Liver (tissue), 8 donors: ENCODE measurements at regions not wholly inside any gene's neighbourhood (a gene's known extent, or its start where the extent isn't known, plus 50 kb on each side); places are given as distances from the start of the nearest gene placed in this dataset.

ENCODE experiments used
- DNase-seq: peaks from one replicate; pipeline ENCODE4 v3.0.0-alpha.2; 2017; ENCODE audit warnings: low spot score
- H3K27ac ChIP-seq, 2 donors: one replicate each; pipeline ENCODE4 v1.7.0; 2013; ENCODE audit warnings: inconsistent platforms in 2 of 2, low read length in 2 of 2, control low read depth in 1 of 2, low read depth in 1 of 2, mild to moderate bottlenecking in 1 of 2
- H3K27me3 ChIP-seq, 4 donors: one replicate each; pipeline versions ENCODE4 v1.6.1 to v1.7.0; 2013; ENCODE audit warnings: low read length in 3 of 4, inconsistent platforms in 1 of 4, mild to moderate bottlenecking in 1 of 4, moderate library complexity in 1 of 4; ENCODE audit not compliant: control insufficient read depth in 4 of 4, insufficient read depth in 4 of 4
- H3K36me3 ChIP-seq, 4 donors: one replicate each; pipeline versions ENCODE4 v1.6.1 to v1.7.0; 2013; ENCODE audit warnings: low read length in 3 of 4, mild to moderate bottlenecking in 3 of 4, low read depth in 1 of 4, moderate library complexity in 1 of 4; ENCODE audit not compliant: control insufficient read depth in 4 of 4, insufficient read depth in 3 of 4
- H3K4me1 ChIP-seq, 4 donors: one replicate each; pipeline versions ENCODE4 v1.6.1 to v1.7.0; 2013; ENCODE audit warnings: low read length in 3 of 4, mild to moderate bottlenecking in 3 of 4, moderate library complexity in 1 of 4; ENCODE audit not compliant: control insufficient read depth in 4 of 4, insufficient read depth in 4 of 4
- H3K4me3 ChIP-seq, 3 donors: one replicate each; pipeline versions ENCODE4 v1.6.1 to v1.7.0; 2013; ENCODE audit warnings: low read length in 3 of 3, control low read depth in 1 of 3, low read depth in 1 of 3, mild to moderate bottlenecking in 1 of 3
- H3K9ac ChIP-seq, 2 donors: one replicate each; pipeline ENCODE4 v1.7.0; 2013; ENCODE audit warnings: low read length in 2 of 2, mild to moderate bottlenecking in 2 of 2, moderate library complexity in 2 of 2, control low read depth in 1 of 2, low read depth in 1 of 2
- H3K9me3 ChIP-seq, 4 donors: one replicate each; pipeline versions ENCODE4 v1.6.1 to v1.7.0; 2013; ENCODE audit warnings: low read length in 3 of 4; ENCODE audit not compliant: control insufficient read depth in 4 of 4
- CTCF ChIP-seq: fragments of 150-350 bp; IDR thresholded peaks from 2 replicates; pipeline ENCODE4 v1.5.1; 2017; ENCODE audit warnings: improper control_type of control experiment, low read depth, low read length; ENCODE audit not compliant: missing input control
- EGR1 ChIP-seq, 2 donors: IDR thresholded peaks; 2 replicates each; pipeline ENCODE4 v1.6.1; 2016 to 2018; ENCODE audit warnings: antibody characterized with exemption in 2 of 2, low read depth in 2 of 2
- FOXA1 ChIP-seq: IDR thresholded peaks from 2 replicates; pipeline ENCODE4 v1.6.1; 2016; ENCODE audit warnings: antibody characterized with exemption
- GABPA ChIP-seq, 2 donors: IDR thresholded peaks in 1 of 2; conservative IDR thresholded peaks in 1 of 2; 2 replicates each; pipeline ENCODE4 v1.6.1; 2016; ENCODE audit warnings: antibody characterized with exemption in 2 of 2, mild to moderate bottlenecking in 1 of 2, moderate library complexity in 1 of 2
- HNF4A ChIP-seq, 2 donors: conservative IDR thresholded peaks; 2 replicates each; pipeline ENCODE4 v1.6.1; 2016; ENCODE audit warnings: antibody characterized with exemption in 2 of 2, mild to moderate bottlenecking in 2 of 2
- HNF4G ChIP-seq: IDR thresholded peaks from 2 replicates; pipeline ENCODE4 v1.6.1; 2016; ENCODE audit warnings: antibody characterized with exemption
- JUND ChIP-seq, 2 donors: IDR thresholded peaks; 2 replicates each; pipeline ENCODE4 v1.6.1; 2016; ENCODE audit warnings: antibody characterized with exemption in 2 of 2
- NR2F2 ChIP-seq: IDR thresholded peaks from 2 replicates; pipeline ENCODE4 v1.6.1; 2016; ENCODE audit warnings: antibody characterized with exemption
- RAD21 ChIP-seq, 2 donors: IDR thresholded peaks; 2 replicates each; pipeline ENCODE4 v1.6.1; 2016; ENCODE audit warnings: antibody characterized with exemption in 2 of 2, mild to moderate bottlenecking in 2 of 2
- REST ChIP-seq: IDR thresholded peaks from 2 replicates; pipeline ENCODE4 v1.6.1; 2016; ENCODE audit warnings: antibody characterized with exemption, mild to moderate bottlenecking
- RXRA ChIP-seq, 2 donors: IDR thresholded peaks; 2 replicates each; pipeline ENCODE4 v1.6.1; 2017 to 2018; ENCODE audit warnings: antibody characterized with exemption in 2 of 2, mild to moderate bottlenecking in 1 of 2
- SP1 ChIP-seq: IDR thresholded peaks from 2 replicates; pipeline ENCODE4 v1.6.1; 2018; ENCODE audit warnings: antibody characterized with exemption, mild to moderate bottlenecking
- TAF1 ChIP-seq: conservative IDR thresholded peaks from 2 replicates; pipeline ENCODE4 v1.6.1; 2016; ENCODE audit warnings: antibody characterized with exemption, mild to moderate bottlenecking
- YY1 ChIP-seq: IDR thresholded peaks from 2 replicates; pipeline ENCODE4 v1.6.1; 2016; ENCODE audit warnings: antibody characterized with exemption, mild to moderate bottlenecking
- WGBS: extraction: QIAGEN DNeasy Blood & Tissue Kit; methylation state at CpG from one replicate; pipeline ENCODE4 v1.1.7; 2013; 5-methylcytosine and 5-hydroxymethylcytosine counted together
- TF ChIP-seq, protein P1 (sequence below): IDR thresholded peaks from 2 replicates; pipeline ENCODE4 v1.6.1; 2016; ENCODE audit warnings: antibody characterized with exemption
- TF ChIP-seq, protein P2 (sequence below): IDR thresholded peaks from 2 replicates; pipeline ENCODE4 v1.6.1; 2016; ENCODE audit warnings: antibody characterized with exemption
- TF ChIP-seq, protein P3 (sequence below): IDR thresholded peaks from 2 replicates; pipeline ENCODE4 v1.6.1; 2016; ENCODE audit warnings: antibody characterized with exemption
- donor health status: healthy.
- donor health status: healthy.
- donor health status: healthy.
- donor health status: healthy.
- donor health status: healthy.

GRCh38 chr16:55222486-55222885, 101.5 kb upstream of the IRX6 start:
- no peak overlapping the region for H3K9ac ChIP-seq
- H3K9me3 ChIP-seq: peaks cover 0 to 3% (median 0%) of the 10 kb centered on the region in 4 donors
- H3K27ac ChIP-seq: no peak overlapping the region
- H3K27me3 ChIP-seq: peaks cover 0 to 6% (median 0%) of the 10 kb centered on the region in 4 donors
- no peaks in the 10 kb centered on the region for H3K4me1 ChIP-seq
- no peak for TF ChIP-seq TAF1
- TF ChIP-seq, protein P1, sequence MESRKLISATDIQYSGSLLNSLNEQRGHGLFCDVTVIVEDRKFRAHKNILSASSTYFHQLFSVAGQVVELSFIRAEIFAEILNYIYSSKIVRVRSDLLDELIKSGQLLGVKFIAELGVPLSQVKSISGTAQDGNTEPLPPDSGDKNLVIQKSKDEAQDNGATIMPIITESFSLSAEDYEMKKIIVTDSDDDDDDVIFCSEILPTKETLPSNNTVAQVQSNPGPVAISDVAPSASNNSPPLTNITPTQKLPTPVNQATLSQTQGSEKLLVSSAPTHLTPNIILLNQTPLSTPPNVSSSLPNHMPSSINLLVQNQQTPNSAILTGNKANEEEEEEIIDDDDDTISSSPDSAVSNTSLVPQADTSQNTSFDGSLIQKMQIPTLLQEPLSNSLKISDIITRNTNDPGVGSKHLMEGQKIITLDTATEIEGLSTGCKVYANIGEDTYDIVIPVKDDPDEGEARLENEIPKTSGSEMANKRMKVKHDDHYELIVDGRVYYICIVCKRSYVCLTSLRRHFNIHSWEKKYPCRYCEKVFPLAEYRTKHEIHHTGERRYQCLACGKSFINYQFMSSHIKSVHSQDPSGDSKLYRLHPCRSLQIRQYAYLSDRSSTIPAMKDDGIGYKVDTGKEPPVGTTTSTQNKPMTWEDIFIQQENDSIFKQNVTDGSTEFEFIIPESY: no peak
- no peak for TF ChIP-seq SP1
- TF ChIP-seq, protein P2, sequence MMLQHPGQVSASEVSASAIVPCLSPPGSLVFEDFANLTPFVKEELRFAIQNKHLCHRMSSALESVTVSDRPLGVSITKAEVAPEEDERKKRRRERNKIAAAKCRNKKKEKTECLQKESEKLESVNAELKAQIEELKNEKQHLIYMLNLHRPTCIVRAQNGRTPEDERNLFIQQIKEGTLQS: no peak
- TF ChIP-seq, protein P3, sequence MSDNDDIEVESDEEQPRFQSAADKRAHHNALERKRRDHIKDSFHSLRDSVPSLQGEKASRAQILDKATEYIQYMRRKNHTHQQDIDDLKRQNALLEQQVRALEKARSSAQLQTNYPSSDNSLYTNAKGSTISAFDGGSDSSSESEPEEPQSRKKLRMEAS: no peak
- no peak for TF ChIP-seq RAD21 (IDR thresholded peaks at IDR 0.05)
- TF ChIP-seq RXRA (IDR thresholded peaks at IDR 0.05): no peak
- TF ChIP-seq HNF4A (conservative IDR thresholded peaks at IDR 0.05): no peak
- TF ChIP-seq GABPA (IDR thresholded peaks at IDR 0.05 in 1 of 2, conservative IDR thresholded peaks at IDR 0.05 in 1 of 2): no peak
- no peak for TF ChIP-seq YY1
- TF ChIP-seq HNF4G: no peak
- TF ChIP-seq JUND (IDR thresholded peaks at IDR 0.05): no peak
- TF ChIP-seq FOXA1: no peak
- TF ChIP-seq REST: no peak
- no peak for TF ChIP-seq CTCF
- TF ChIP-seq EGR1 (IDR thresholded peaks at IDR 0.05; ENCODE audit: low read depth in 2 of 2): no peak
- TF ChIP-seq NR2F2: no peak
- H3K36me3 ChIP-seq: no peaks in the 10 kb centered on the region
- no peak for DNase-seq
- WGBS: 71% methylated on average over 7 of the region's 7 CpGs
- H3K4me3 ChIP-seq: no peak overlapping the region
